Stimulated activated CD4-positive, alpha-beta T cell treated with anti-CD3 and anti-CD28 coated beads, Interleukin-4, amount 100 ng/mL, for 24 hours (primary cell): ENCODE measurements at regions not wholly inside any gene's neighbourhood (a gene's known extent, or its start where the extent isn't known, plus 50 kb on each side); places are given as distances from the start of the nearest gene placed in this dataset.

Experiments
- DNase-seq: peaks from one replicate; pipeline ENCODE4 v3.0.0-alpha.2; 2020

- no peak for DNase-seq
These were observed 50.5 kb upstream of the NT5C1B start for GRCh38 chr2:18639756-18640453.
